ENCODE measurements at regions not wholly inside any gene's neighbourhood (a gene's known extent, or its start where the extent isn't known, plus 50 kb on each side); places are given as distances from the start of the nearest gene placed in this dataset.

- Histone ChIP-seq H3K4me3 (no peak overlapping the region), H3K36me3 (ENCODE audit: control insufficient read depth, insufficient read depth, low read length) (no peaks in the 10 kb centered on the region), H3K9ac (ENCODE audit: insufficient read depth in 1 of 2, low read depth in 2 of 2, low read length in 2 of 2) (no peak overlapping the region), H3K9me3 (replicated peaks; ENCODE audit: control insufficient read depth, insufficient read depth, low read depth, low read length) (no peaks in the 10 kb centered on the region; the same call in 1 of the 2 replicates), H3K4me2 (ENCODE audit: insufficient read depth, low read length) (no peak overlapping the region), H2AFZ (ENCODE audit: low read depth, low read length) (no peak overlapping the region), H3K79me2 (ENCODE audit: control insufficient read depth, insufficient read depth, low read length) (no peaks in the 10 kb centered on the region), H3K9me1 (ENCODE audit: control insufficient read depth, insufficient read depth, low read length) (no peaks in the 10 kb centered on the region), H3K27ac (ENCODE audit: extremely low read depth, low read depth, low read length) (no peak overlapping the region), H3K4me1 (replicated peaks in 1 of 2; ENCODE audit: control insufficient read depth in 2 of 2, insufficient read depth in 2 of 2, low read length in 2 of 2) (no peaks in the 10 kb centered on the region), H4K20me1 (replicated peaks; ENCODE audit: control insufficient read depth, insufficient read depth, low read length) (no peaks in the 10 kb centered on the region), H3K27me3 (ENCODE audit: control insufficient read depth in 2 of 2, insufficient read depth in 2 of 2, low read length in 2 of 2) (no peaks in the 10 kb centered on the region)
- intact Hi-C loops (cut with micrococcal nuclease) (loop anchor here (1.0 to 10.0 kb wide), 4 partner anchors 259 to 639 kb away; no protein-coding TSS in a partner anchor), in situ Hi-C loops (cut with MboI) (loop anchor here (25.0 kb wide), 1 partner anchor 464 kb away; no protein-coding TSS in a partner anchor)
- ChIA-PET CTCF (ENCODE audit: low intra/inter-chr PET ratio) (interaction anchor here (0.7 to 1.5 kb wide), 2 partner anchors 254 to 475 kb away, joined by 3 to 7 read pairs; no protein-coding TSS in a partner anchor), POLR2A (no interaction called here)
- ATAC-seq (no peak), FAIRE-seq (no peak), DNase-seq (ENCODE audit: extremely low read depth in 1 of 4, low spot score in 3 of 4) (peak in 3 of 4 experiments; percentile 9 to 14 (median 13))
- WGBS (ENCODE audit: insufficient coverage, low coverage, missing lambda C conversion rate): 0% methylated on average over 4 of the region's 4 CpGs
- BruUV-seq (replicated peaks): no TSS peak
- TF ChIP-seq ELF2 (CRISPR knock-in tag; IDR thresholded peaks at IDR 0.05) (no peak), DEAF1 (CRISPR knock-in tag; IDR thresholded peaks at IDR 0.05) (peak; percentile 31; the same call in 1 of the 2 replicates), ZNF592 (IDR thresholded peaks at IDR 0.05) (no peak), ZNF224 (CRISPR knock-in tag; IDR thresholded peaks at IDR 0.05) (no peak), RBM17 (IDR thresholded peaks at IDR 0.05; ENCODE audit: borderline replicate concordance, low read depth, low read length) (no peak), MTA2 (IDR thresholded peaks at IDR 0.05; ENCODE audit: low read depth) (no peak), SETDB1 (IDR thresholded peaks at IDR 0.05; ENCODE audit: low read length) (no peak), REST (IDR thresholded peaks at IDR 0.05; ENCODE audit: borderline replicate concordance) (peak; percentile 23; the same call in 1 of the 2 replicates), REST (CRISPR knock-in tag; IDR thresholded peaks at IDR 0.05; ENCODE audit: low read depth) (no peak)
Observed at GRCh38 chr2:122451040-122451439, 695.6 kb downstream of the TSN start.
